HL-60 (cell line): ENCODE measurements at regions not wholly inside any gene's neighbourhood (a gene's known extent, or its start where the extent isn't known, plus 50 kb on each side); places are given as distances from the start of the nearest gene placed in this dataset.

Source experiments
- CTCF ChIP-seq: IDR thresholded peaks from one replicate; pipeline ENCODE4 v1.5.1; 2011; ENCODE audit warnings: low read length, control low read depth, inconsistent platforms; ENCODE audit not compliant: insufficient read depth
- GABPA ChIP-seq: IDR thresholded peaks from 2 replicates; pipeline ENCODE4 v1.6.1; 2012; ENCODE audit warnings: low read depth
- POLR2AphosphoS5 ChIP-seq: IDR thresholded peaks from 2 replicates; pipeline ENCODE4 v1.6.1; 2012; ENCODE audit warnings: low read depth
- REST ChIP-seq: IDR thresholded peaks from 2 replicates; pipeline ENCODE4 v1.6.1; 2012; ENCODE audit warnings: low read depth; ENCODE audit not compliant: insufficient replicate concordance

GRCh38 chr18:42174909-42175308, 219.9 kb downstream of the PIK3C3 start:
- TF ChIP-seq CTCF (no peak), POLR2AphosphoS5 (no peak), GABPA (no peak), REST (peak; percentile 97)
